Lung (tissue), 11 donors: ENCODE measurements at regions not wholly inside any gene's neighbourhood (a gene's known extent, or its start where the extent isn't known, plus 50 kb on each side); places are given as distances from the start of the nearest gene placed in this dataset.
A peak's percentile ranks its signal among the peaks of the same experiment; 100 is the strongest.

Source experiments
- ATAC-seq: fragments of 200-7000 bp; cut with Tn5 transposase; one replicate; pipeline ENCODE4 v1.9.1; 2020; ENCODE audit warnings: moderate number of reproducible peaks; ENCODE audit not compliant: insufficient read depth, low FRiP score
- DNase-seq, 3 donors: peaks; one replicate each; pipeline ENCODE4 v3.0.0-alpha.2; 2013 to 2017
- H3K27ac ChIP-seq, 2 donors: one replicate each; pipeline ENCODE4 v1.5.1; 2013; ENCODE audit warnings: mild to moderate bottlenecking in 2 of 2, moderate library complexity in 2 of 2, control low read depth in 1 of 2, inconsistent platforms in 1 of 2, low read depth in 1 of 2, low read length in 1 of 2
- H3K27me3 ChIP-seq, 3 donors: one replicate each; pipeline ENCODE4 v1.5.1; 2013; ENCODE audit warnings: low read length in 2 of 3; ENCODE audit not compliant: control insufficient read depth in 3 of 3, insufficient read depth in 3 of 3
- H3K36me3 ChIP-seq, 4 donors: one replicate each; pipeline ENCODE4 v1.5.1; 2013; ENCODE audit warnings: low read length in 4 of 4, mild to moderate bottlenecking in 1 of 4, moderate library complexity in 1 of 4; ENCODE audit not compliant: control insufficient read depth in 4 of 4, insufficient read depth in 4 of 4
- H3K4me1 ChIP-seq, 5 donors: one replicate each; pipeline ENCODE4 v1.5.1; 2013; ENCODE audit warnings: low read length in 5 of 5, mild to moderate bottlenecking in 2 of 5, moderate library complexity in 1 of 5; ENCODE audit not compliant: control insufficient read depth in 5 of 5, insufficient read depth in 5 of 5
- H3K4me3 ChIP-seq: one replicate; pipeline ENCODE4 v1.5.1; 2013; ENCODE audit warnings: mild to moderate bottlenecking, control low read depth, moderate library complexity
- H3K9ac ChIP-seq, 2 donors: one replicate each; pipeline ENCODE4 v1.5.1; 2013; ENCODE audit warnings: low read length in 2 of 2, control low read depth in 1 of 2; ENCODE audit not compliant: insufficient read depth in 1 of 2
- H3K9me3 ChIP-seq, 4 donors: one replicate each; pipeline ENCODE4 v1.5.1; 2013; ENCODE audit warnings: low read length in 3 of 4, mild to moderate bottlenecking in 1 of 4, moderate library complexity in 1 of 4; ENCODE audit not compliant: control insufficient read depth in 4 of 4, insufficient read depth in 3 of 4
- CTCF ChIP-seq: IDR thresholded peaks from 2 replicates; pipeline ENCODE4 v1.5.1; 2012; ENCODE audit warnings: mild to moderate bottlenecking; ENCODE audit errors: control extremely low read depth, extremely low read depth
- WGBS, 2 donors: extraction: QIAGEN DNeasy Blood & Tissue Kit; methylation state at CpG; one replicate each; pipeline ENCODE4 v1.1.7; 2013; 5-methylcytosine and 5-hydroxymethylcytosine counted together
- donor health status: control.
- donor health status: control.
- donor health status: Bipolar disorder and iron deficiency.
- donor health status: healthy.
- donor health status: DM: yes; HTN: yes; CAD: no.

GRCh38 chr12:92570056-92570753 is 132.6 kb upstream of the PLEKHG7 start:
- H3K4me3 ChIP-seq: no peak overlapping the region
- peak overlapping the region in 1 of 2 donors; percentile 9 for H3K27ac ChIP-seq
- peak; percentile 57 for TF ChIP-seq CTCF
- ATAC-seq (peak; percentile 59), DNase-seq (peak; percentile 76 to 96 (median 95))
- H3K36me3 ChIP-seq: no peaks in the 10 kb centered on the region
- no peak overlapping the region for H3K9ac ChIP-seq
- H3K27me3 ChIP-seq: no peaks in the 10 kb centered on the region
- H3K9me3 ChIP-seq: peaks cover 0 to 2% (median 0%) of the 10 kb centered on the region in 4 donors
- peaks cover 0 to 10% (median 4%) of the 10 kb centered on the region in 5 donors for H3K4me1 ChIP-seq
- 9% methylated on average over 4 of the region's 4 CpGs for WGBS, 2 donors

DNA sequence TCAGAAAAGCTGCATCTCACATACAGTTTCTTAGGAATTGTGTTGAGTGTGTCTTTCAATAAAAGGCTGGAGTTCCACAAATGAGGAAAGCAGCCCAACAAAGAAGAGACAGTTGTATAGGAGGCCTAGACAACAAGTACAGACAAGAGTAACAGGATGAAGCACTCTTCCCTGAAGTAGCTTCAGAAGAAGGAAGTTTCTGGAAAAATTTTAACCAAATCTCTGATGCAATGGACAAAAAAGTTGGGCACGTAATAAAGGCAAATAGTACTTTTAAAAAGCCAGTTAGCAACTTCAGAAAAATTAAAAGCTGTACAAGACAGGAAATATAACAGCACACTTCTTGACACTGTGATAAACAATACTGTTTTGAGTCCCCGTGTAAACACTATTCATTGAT is 134.1 kb upstream of the PLEKHG7 start:
- H3K27me3 ChIP-seq: no peaks in the 10 kb centered on the region
- no peak for DNase-seq
- ATAC-seq: no peak
- no peaks in the 10 kb centered on the region for H3K36me3 ChIP-seq
- 37 to 50% methylated on average over 2 of the region's 2 CpGs for WGBS, 2 donors
- no peak overlapping the region for H3K9ac ChIP-seq
- peaks cover 0 to 6% (median 4%) of the 10 kb centered on the region in 5 donors for H3K4me1 ChIP-seq
- no peak overlapping the region for H3K4me3 ChIP-seq
- no peak for TF ChIP-seq CTCF
- no peaks in the 10 kb centered on the region for H3K9me3 ChIP-seq
- no peak overlapping the region for H3K27ac ChIP-seq

DNA sequence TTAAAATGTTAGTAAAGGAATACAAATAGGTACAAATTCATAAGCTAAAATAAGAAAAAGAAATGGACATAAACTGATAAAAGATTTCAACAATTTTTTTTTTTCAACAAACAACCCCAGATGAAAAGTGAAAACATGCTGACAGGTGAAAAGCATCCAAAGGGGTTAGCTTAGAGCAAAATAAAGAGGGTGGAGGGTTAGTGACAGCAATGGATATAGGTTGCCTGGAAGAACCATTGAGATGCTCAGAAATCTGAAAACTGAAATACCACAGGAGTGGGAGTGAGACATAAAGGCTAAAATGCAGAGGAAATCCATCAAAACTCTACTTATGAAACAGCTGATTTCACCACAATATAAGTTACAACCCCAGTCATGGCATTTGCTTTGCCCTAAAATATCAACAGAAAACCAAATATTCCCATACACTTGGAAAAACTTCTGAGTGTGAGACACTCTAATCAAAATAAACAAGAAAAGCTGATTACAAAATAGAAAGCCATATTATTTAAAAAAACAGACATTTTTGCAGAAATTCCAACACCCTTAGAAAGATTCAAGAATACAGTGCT is 136.3 kb upstream of the PLEKHG7 start:
- H3K9me3 ChIP-seq: no peaks in the 10 kb centered on the region
- H3K27ac ChIP-seq: no peak overlapping the region
- TF ChIP-seq CTCF: no peak
- DNase-seq (no peak), ATAC-seq (no peak)
- H3K9ac ChIP-seq: no peak overlapping the region
- H3K4me3 ChIP-seq: no peak overlapping the region
- H3K27me3 ChIP-seq: no peaks in the 10 kb centered on the region
- H3K36me3 ChIP-seq: no peaks in the 10 kb centered on the region
- peaks cover 0 to 16% (median 12%) of the 10 kb centered on the region in 5 donors for H3K4me1 ChIP-seq
